Suprapubic skin (tissue), 4 donors: ENCODE measurements at regions not wholly inside any gene's neighbourhood (a gene's known extent, or its start where the extent isn't known, plus 50 kb on each side); places are given as distances from the start of the nearest gene placed in this dataset.

Experiments
- DNase-seq, 2 donors: peaks; one replicate each; pipeline ENCODE4 v3.0.0-alpha.2; 2019; ENCODE audit warnings: low spot score in 2 of 2
- H3K27ac ChIP-seq: fragments of 200-600 bp; sonication (generic); one replicate; pipeline ENCODE4 v1.5.1; 2019
- H3K27me3 ChIP-seq: fragments of 200-600 bp; sonication (generic); one replicate; pipeline ENCODE4 v1.5.1; 2019
- H3K36me3 ChIP-seq: fragments of 200-600 bp; sonication (generic); one replicate; pipeline ENCODE4 v1.5.1; 2019
- H3K4me1 ChIP-seq: fragments of 200-600 bp; sonication (generic); one replicate; pipeline ENCODE4 v1.5.1; 2019
- H3K4me3 ChIP-seq: fragments of 200-600 bp; sonication (generic); one replicate; pipeline ENCODE4 v1.5.1; 2019; ENCODE audit warnings: mild to moderate bottlenecking
- H3K9me3 ChIP-seq: fragments of 200-600 bp; sonication (generic); one replicate; pipeline ENCODE4 v1.5.1; 2019
- EP300 ChIP-seq: sonication (generic); formaldehyde crosslinking; IDR thresholded peaks from one replicate; pipeline ENCODE4 v1.6.1; 2017; ENCODE audit warnings: antibody characterized with exemption
- POLR2A ChIP-seq, 2 donors: fragments of 450-650 bp; IDR thresholded peaks; one replicate each; pipeline ENCODE4 v1.6.1; 2017; ENCODE audit warnings: antibody characterized with exemption in 2 of 2, mild to moderate bottlenecking in 2 of 2, moderate library complexity in 2 of 2
- POLR2AphosphoS5 ChIP-seq, 3 donors: sonication (generic); formaldehyde crosslinking; IDR thresholded peaks; one replicate each; pipeline ENCODE4 v1.6.1; 2017; ENCODE audit warnings: antibody characterized with exemption in 3 of 3
- WGBS: methylation state at CpG from one replicate; pipeline ENCODE4 v1.1.5; 2018; 5-methylcytosine and 5-hydroxymethylcytosine counted together
- TF ChIP-seq, protein P1 (sequence below), 2 donors: fragments of 200-600 bp in 1 of 2; fragments of 450-650 bp in 1 of 2; sonication (generic) in 1 of 2; IDR thresholded peaks; one replicate each; pipeline ENCODE4 v1.5.1; 2016 to 2019; ENCODE audit warnings: antibody characterized with exemption in 2 of 2, mild to moderate bottlenecking in 1 of 2, moderate library complexity in 1 of 2

GRCh38 chr15:39364721-39365120, 216.2 kb upstream of the THBS1 start:
- 79% methylated on average over 1 of the region's 1 CpG for WGBS
- H3K9me3 ChIP-seq = no peaks in the 10 kb centered on the region
- peaks cover 2% of the 10 kb centered on the region for H3K4me1 ChIP-seq
- TF ChIP-seq POLR2A (IDR thresholded peaks at IDR 0.05) = no peak
- TF ChIP-seq POLR2AphosphoS5 (IDR thresholded peaks at IDR 0.05) = no peak
- no peak overlapping the region for H3K27ac ChIP-seq
- no peaks in the 10 kb centered on the region for H3K27me3 ChIP-seq
- H3K36me3 ChIP-seq = no peaks in the 10 kb centered on the region
- no peak overlapping the region for H3K4me3 ChIP-seq
- DNase-seq = no peak

DNA sequence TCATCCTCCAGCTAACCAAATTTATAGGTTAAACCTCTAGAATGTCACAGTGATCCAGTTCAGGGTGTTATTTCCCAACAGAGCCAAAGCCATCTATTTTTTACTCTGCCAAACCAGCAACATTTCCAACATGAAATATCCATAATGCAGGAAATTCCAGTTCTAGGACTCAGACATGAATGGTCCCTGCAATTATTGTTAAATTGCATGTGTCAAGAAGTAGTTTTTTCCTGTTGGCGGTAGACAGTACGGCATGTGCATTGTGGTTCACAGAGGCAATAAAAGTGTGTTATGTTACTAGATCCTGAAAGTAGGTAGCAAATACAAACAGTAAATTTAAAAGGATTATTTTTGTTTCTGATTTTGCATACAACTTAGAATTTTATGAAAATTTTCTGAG, 215.7 kb upstream of the THBS1 start:
- WGBS = 86% methylated on average over 2 of the region's 2 CpGs
- H3K27me3 ChIP-seq = no peaks in the 10 kb centered on the region
- no peak for TF ChIP-seq POLR2A (IDR thresholded peaks at IDR 0.05)
- TF ChIP-seq, protein P1, sequence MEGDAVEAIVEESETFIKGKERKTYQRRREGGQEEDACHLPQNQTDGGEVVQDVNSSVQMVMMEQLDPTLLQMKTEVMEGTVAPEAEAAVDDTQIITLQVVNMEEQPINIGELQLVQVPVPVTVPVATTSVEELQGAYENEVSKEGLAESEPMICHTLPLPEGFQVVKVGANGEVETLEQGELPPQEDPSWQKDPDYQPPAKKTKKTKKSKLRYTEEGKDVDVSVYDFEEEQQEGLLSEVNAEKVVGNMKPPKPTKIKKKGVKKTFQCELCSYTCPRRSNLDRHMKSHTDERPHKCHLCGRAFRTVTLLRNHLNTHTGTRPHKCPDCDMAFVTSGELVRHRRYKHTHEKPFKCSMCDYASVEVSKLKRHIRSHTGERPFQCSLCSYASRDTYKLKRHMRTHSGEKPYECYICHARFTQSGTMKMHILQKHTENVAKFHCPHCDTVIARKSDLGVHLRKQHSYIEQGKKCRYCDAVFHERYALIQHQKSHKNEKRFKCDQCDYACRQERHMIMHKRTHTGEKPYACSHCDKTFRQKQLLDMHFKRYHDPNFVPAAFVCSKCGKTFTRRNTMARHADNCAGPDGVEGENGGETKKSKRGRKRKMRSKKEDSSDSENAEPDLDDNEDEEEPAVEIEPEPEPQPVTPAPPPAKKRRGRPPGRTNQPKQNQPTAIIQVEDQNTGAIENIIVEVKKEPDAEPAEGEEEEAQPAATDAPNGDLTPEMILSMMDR (IDR thresholded peaks at IDR 0.05) = no peak
- no peak for TF ChIP-seq POLR2AphosphoS5 (IDR thresholded peaks at IDR 0.05)
- TF ChIP-seq EP300 = no peak
- no peak overlapping the region for H3K4me3 ChIP-seq
- H3K27ac ChIP-seq = no peak overlapping the region
- DNase-seq = no peak
- H3K36me3 ChIP-seq = no peaks in the 10 kb centered on the region
- H3K9me3 ChIP-seq = no peaks in the 10 kb centered on the region
- no peaks in the 10 kb centered on the region for H3K4me1 ChIP-seq

DNA sequence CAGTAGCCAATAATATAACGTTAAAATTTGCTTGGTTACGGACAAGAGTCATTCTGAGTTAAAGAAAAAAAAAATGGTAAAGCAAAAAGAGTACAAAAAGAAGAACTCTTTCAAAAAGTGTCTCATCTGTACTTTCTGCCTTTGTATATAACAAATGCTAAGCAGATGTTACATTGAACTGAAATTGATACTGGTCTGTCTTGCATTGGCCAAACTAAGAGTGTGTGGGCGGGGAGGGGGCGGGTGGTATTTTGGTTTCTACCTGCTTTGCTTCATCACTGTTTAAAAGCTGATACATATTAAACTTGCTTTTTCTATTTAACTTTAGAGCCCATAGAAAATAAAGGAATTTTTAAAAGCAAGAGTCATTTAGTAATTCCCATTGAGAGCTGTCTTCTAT, 215.0 kb upstream of the THBS1 start:
- Histone ChIP-seq H3K4me1 (no peaks in the 10 kb centered on the region), H3K4me3 (no peak overlapping the region), H3K36me3 (no peaks in the 10 kb centered on the region), H3K9me3 (no peaks in the 10 kb centered on the region), H3K27me3 (no peaks in the 10 kb centered on the region), H3K27ac (no peak overlapping the region)
- TF ChIP-seq EP300 (no peak), POLR2AphosphoS5 (IDR thresholded peaks at IDR 0.05) (no peak), POLR2A (IDR thresholded peaks at IDR 0.05) (no peak)
- TF ChIP-seq, protein P1 (IDR thresholded peaks at IDR 0.05) = no peak
- WGBS = 79% methylated on average over 4 of the region's 4 CpGs
- DNase-seq = no peak

GRCh38 chr15:39367596-39367995, 213.3 kb upstream of the THBS1 start:
- H3K4me3 ChIP-seq = no peak overlapping the region
- no peaks in the 10 kb centered on the region for H3K27me3 ChIP-seq
- DNase-seq = no peak
- no peak for TF ChIP-seq EP300
- WGBS = 58% methylated on average over 1 of the region's 1 CpG
- no peak overlapping the region for H3K27ac ChIP-seq
- no peaks in the 10 kb centered on the region for H3K36me3 ChIP-seq
- no peaks in the 10 kb centered on the region for H3K4me1 ChIP-seq
- no peaks in the 10 kb centered on the region for H3K9me3 ChIP-seq

- no peak overlapping the region for H3K27ac ChIP-seq
- H3K4me1 ChIP-seq = no peaks in the 10 kb centered on the region
- TF ChIP-seq EP300 (no peak), POLR2A (IDR thresholded peaks at IDR 0.05) (no peak), POLR2AphosphoS5 (IDR thresholded peaks at IDR 0.05) (no peak)
- TF ChIP-seq, protein P1 (IDR thresholded peaks at IDR 0.05) = no peak
- no peaks in the 10 kb centered on the region for H3K9me3 ChIP-seq
- H3K27me3 ChIP-seq = no peaks in the 10 kb centered on the region
- no peaks in the 10 kb centered on the region for H3K36me3 ChIP-seq
- no peak overlapping the region for H3K4me3 ChIP-seq
- 67% methylated on average over 1 of the region's 1 CpG for WGBS
- no peak for DNase-seq
Observed at GRCh38 chr15:39369768-39370167, 211.1 kb upstream of the THBS1 start.

DNA sequence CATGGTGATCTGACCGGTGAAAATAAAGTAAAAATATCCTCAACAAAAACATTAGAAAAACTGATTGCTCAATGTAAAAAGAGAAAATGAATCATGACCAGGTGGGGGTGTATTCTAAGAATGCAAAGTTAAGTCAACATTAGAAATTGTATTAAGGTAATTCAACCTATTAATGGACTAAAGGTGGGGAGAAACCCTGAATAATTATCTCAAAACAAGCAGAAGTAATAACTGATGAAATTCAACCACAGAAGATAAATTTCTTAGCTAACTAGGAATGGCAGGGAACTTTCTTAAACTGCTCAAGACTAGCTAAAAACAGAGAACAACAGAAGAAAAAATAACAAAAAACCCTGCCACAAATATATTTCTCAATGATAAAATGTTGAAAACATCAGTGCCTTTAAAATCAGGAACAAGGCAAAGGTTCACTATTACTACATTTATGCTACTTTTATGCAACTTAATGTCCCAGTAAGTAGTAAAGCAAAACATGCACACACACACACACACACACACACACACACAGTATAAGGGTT, 204.4 kb upstream of the THBS1 start:
- WGBS = 87% methylated on average over 1 of the region's 1 CpG
- H3K27me3 ChIP-seq = no peaks in the 10 kb centered on the region
- H3K4me1 ChIP-seq = no peaks in the 10 kb centered on the region
- H3K27ac ChIP-seq = no peak overlapping the region
- H3K4me3 ChIP-seq = no peak overlapping the region
- H3K9me3 ChIP-seq = no peaks in the 10 kb centered on the region
- TF ChIP-seq POLR2A (IDR thresholded peaks at IDR 0.05) = no peak
- TF ChIP-seq POLR2AphosphoS5 (IDR thresholded peaks at IDR 0.05) = no peak
- TF ChIP-seq EP300 = no peak
- TF ChIP-seq, protein P1 (IDR thresholded peaks at IDR 0.05) = no peak
- DNase-seq = no peak
- H3K36me3 ChIP-seq = no peaks in the 10 kb centered on the region
